Esophagus squamous epithelium (tissue), 5 donors: ENCODE measurements at regions not wholly inside any gene's neighbourhood (a gene's known extent, or its start where the extent isn't known, plus 50 kb on each side); places are given as distances from the start of the nearest gene placed in this dataset.

ENCODE experiments used
- DNase-seq: peaks from one replicate; lab custom pipeline; 2025; lab: John Stamatoyannopoulos, UW
- H3K27ac ChIP-seq, 4 donors: fragments of 200-600 bp; sonication (generic); one replicate each; pipeline ENCODE4 v1.5.1; 2016 to 2019; ENCODE audit warnings: mild to moderate bottlenecking in 1 of 4
- H3K27me3 ChIP-seq, 4 donors: fragments of 200-600 bp; sonication (generic); 1 replicate in 3 of 4; 2 replicates in 1 of 4; pipeline versions ENCODE4 v1.5.1 to v1.6.0; 2017 to 2021; ENCODE audit warnings: antibody characterized with exemption in 1 of 4
- H3K36me3 ChIP-seq, 3 donors: fragments of 200-600 bp; sonication (generic); one replicate each; pipeline ENCODE4 v1.5.1; 2016 to 2019
- H3K4me1 ChIP-seq, 3 donors: fragments of 200-600 bp; sonication (generic); one replicate each; pipeline ENCODE4 v1.5.1; 2017 to 2019
- H3K4me3 ChIP-seq, 4 donors: fragments of 200-600 bp; sonication (generic); 1 replicate in 3 of 4; 2 replicates in 1 of 4; pipeline ENCODE4 v1.5.1; 2016 to 2019; ENCODE audit warnings: mild to moderate bottlenecking in 2 of 4, moderate library complexity in 1 of 4
- H3K9me3 ChIP-seq, 3 donors: fragments of 200-600 bp; sonication (generic); one replicate each; pipeline ENCODE4 v1.5.1; 2016 to 2019
- POLR2A ChIP-seq, 4 donors: fragments of 450-650 bp; IDR thresholded peaks; one replicate each; pipeline ENCODE4 v1.6.1; 2017; ENCODE audit warnings: antibody characterized with exemption in 4 of 4, mild to moderate bottlenecking in 4 of 4, moderate library complexity in 3 of 4
- WGBS, 2 donors: methylation state at CpG; one replicate each; pipeline ENCODE4 v1.1.5; 2018; 5-methylcytosine and 5-hydroxymethylcytosine counted together
- intact Hi-C: fragments of 100-400 bp; cut with DNase I; formaldehyde crosslinking; loops from one replicate; pipeline ENCODE4 v1.15.0; 2022
- TF ChIP-seq, protein P1 (sequence below), 6 experiments: fragments of 450-650 bp in 4 of 6; fragments of 200-600 bp in 2 of 6; sonication (generic) in 2 of 6; IDR thresholded peaks; one replicate each; pipeline ENCODE4 v1.5.1; 2016 to 2019; ENCODE audit warnings: antibody characterized with exemption in 6 of 6, mild to moderate bottlenecking in 4 of 6, moderate library complexity in 4 of 6
- donor health status: DM: yes; HTN: yes; CAD: no.

DNA sequence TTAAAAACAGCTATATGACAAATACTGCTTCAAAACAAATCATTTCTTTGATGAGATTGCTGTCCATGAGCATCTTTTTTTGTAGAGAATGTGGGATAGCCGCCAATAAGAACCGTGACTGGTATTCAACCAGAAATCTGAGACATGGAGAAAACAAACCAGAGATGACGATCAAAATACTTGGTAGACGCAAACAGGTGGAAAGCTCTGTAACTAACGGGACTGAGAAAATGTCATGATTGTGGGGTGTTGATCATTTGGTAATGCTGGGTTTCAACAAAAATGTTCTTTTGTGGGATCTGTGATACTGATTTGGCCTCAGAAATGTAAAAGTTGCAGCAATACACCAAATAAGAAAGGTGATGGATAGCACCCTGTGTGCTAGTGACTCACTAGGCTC, 364.8 kb downstream of the NYAP2 start:
- Histone ChIP-seq H3K4me3 (no peak overlapping the region), H3K36me3 (no peaks in the 10 kb centered on the region), H3K9me3 (no peaks in the 10 kb centered on the region), H3K27me3 (no peaks in the 10 kb centered on the region), H3K27ac (no peak overlapping the region), H3K4me1 (no peaks in the 10 kb centered on the region)
- WGBS, 2 donors, result 78 to 87% methylated on average over 5 of the region's 5 CpGs
- TF ChIP-seq POLR2A (IDR thresholded peaks at IDR 0.05), result no peak
- TF ChIP-seq, protein P1, sequence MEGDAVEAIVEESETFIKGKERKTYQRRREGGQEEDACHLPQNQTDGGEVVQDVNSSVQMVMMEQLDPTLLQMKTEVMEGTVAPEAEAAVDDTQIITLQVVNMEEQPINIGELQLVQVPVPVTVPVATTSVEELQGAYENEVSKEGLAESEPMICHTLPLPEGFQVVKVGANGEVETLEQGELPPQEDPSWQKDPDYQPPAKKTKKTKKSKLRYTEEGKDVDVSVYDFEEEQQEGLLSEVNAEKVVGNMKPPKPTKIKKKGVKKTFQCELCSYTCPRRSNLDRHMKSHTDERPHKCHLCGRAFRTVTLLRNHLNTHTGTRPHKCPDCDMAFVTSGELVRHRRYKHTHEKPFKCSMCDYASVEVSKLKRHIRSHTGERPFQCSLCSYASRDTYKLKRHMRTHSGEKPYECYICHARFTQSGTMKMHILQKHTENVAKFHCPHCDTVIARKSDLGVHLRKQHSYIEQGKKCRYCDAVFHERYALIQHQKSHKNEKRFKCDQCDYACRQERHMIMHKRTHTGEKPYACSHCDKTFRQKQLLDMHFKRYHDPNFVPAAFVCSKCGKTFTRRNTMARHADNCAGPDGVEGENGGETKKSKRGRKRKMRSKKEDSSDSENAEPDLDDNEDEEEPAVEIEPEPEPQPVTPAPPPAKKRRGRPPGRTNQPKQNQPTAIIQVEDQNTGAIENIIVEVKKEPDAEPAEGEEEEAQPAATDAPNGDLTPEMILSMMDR (IDR thresholded peaks at IDR 0.05), result no peak
- intact Hi-C loops, result no loop called here
- DNase-seq, result no peak

DNA sequence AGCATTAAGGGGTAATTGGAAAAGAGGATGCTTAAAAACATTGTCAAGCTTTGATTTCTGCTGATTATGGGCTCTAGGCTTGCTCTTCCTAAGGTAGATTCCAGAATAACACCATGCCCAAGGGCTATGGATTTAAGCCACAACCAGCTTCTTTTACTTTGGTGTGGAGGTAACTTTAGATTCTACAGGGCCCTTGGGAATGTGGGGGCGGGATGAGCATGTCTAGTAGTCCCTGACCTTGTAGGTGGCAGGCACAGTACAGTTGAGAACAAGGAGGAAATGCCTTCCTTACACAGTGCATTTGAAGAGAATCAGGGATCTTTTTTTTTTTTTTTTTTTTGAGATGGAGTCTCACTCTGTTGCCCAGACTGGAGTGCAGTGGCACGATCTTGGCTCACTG, 364.2 kb downstream of the NYAP2 start:
- intact Hi-C loops, result no loop called here
- Histone ChIP-seq H3K27me3 (no peaks in the 10 kb centered on the region), H3K27ac (no peak overlapping the region), H3K9me3 (no peaks in the 10 kb centered on the region), H3K4me3 (no peak overlapping the region), H3K36me3 (no peaks in the 10 kb centered on the region), H3K4me1 (no peaks in the 10 kb centered on the region)
- DNase-seq, result no peak
- 67 to 68% methylated on average over 2 of the region's 2 CpGs for WGBS, 2 donors
- no peak for TF ChIP-seq POLR2A (IDR thresholded peaks at IDR 0.05)
- TF ChIP-seq, protein P1 (IDR thresholded peaks at IDR 0.05), result no peak

DNA sequence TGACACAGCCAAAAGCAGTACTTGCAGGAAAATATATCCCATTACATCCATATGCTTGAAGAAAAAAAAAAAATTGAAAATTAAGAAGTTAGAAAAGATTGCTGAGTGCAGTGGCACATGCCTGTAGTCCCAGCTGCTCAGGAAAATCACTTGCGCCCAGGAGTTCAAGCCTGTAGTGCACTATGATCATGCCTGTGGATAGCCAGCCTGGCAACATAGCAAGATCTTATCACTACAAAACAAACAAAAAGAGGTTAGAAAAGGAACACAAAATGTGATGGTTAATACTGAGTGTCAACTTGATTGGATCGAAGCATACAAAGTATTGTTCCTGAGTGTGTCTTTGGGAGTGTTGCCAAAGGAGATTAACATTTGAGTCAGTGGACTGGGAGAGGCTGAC, 361.9 kb downstream of the NYAP2 start:
- Histone ChIP-seq H3K9me3 (no peaks in the 10 kb centered on the region), H3K27me3 (no peaks in the 10 kb centered on the region), H3K4me3 (no peak overlapping the region), H3K36me3 (no peaks in the 10 kb centered on the region), H3K27ac (no peak overlapping the region), H3K4me1 (no peaks in the 10 kb centered on the region)
- WGBS, 2 donors, result 80 to 88% methylated on average over 2 of the region's 2 CpGs
- intact Hi-C loops, result no loop called here
- no peak for TF ChIP-seq POLR2A (IDR thresholded peaks at IDR 0.05)
- TF ChIP-seq, protein P1 (IDR thresholded peaks at IDR 0.05), result no peak
- DNase-seq, result no peak

- Histone ChIP-seq H3K27me3 (no peaks in the 10 kb centered on the region), H3K36me3 (no peaks in the 10 kb centered on the region), H3K27ac (no peak overlapping the region), H3K9me3 (no peaks in the 10 kb centered on the region), H3K4me1 (no peaks in the 10 kb centered on the region), H3K4me3 (no peak overlapping the region)
- 78 to 85% methylated on average over 1 of the region's 1 CpG for WGBS, 2 donors
- no peak for DNase-seq
- intact Hi-C loops, result no loop called here
- TF ChIP-seq POLR2A (IDR thresholded peaks at IDR 0.05), result no peak
- TF ChIP-seq, protein P1 (IDR thresholded peaks at IDR 0.05), result no peak
These were observed 357.7 kb downstream of the NYAP2 start for GRCh38 chr2:225757248-225757647.

GRCh38 chr2:225756198-225756597, 356.7 kb downstream of the NYAP2 start:
- TF ChIP-seq, protein P1 (IDR thresholded peaks at IDR 0.05), result no peak
- no peak for TF ChIP-seq POLR2A (IDR thresholded peaks at IDR 0.05)
- no peak overlapping the region for H3K4me3 ChIP-seq
- H3K9me3 ChIP-seq, result no peaks in the 10 kb centered on the region
- intact Hi-C loops, result no loop called here
- no peaks in the 10 kb centered on the region for H3K36me3 ChIP-seq
- no peak overlapping the region for H3K27ac ChIP-seq
- WGBS, 2 donors, result 43 to 49% methylated on average over 4 of the region's 4 CpGs
- no peak for DNase-seq
- H3K4me1 ChIP-seq, result no peaks in the 10 kb centered on the region
- no peaks in the 10 kb centered on the region for H3K27me3 ChIP-seq
